Vagina (tissue), 2 donors: ENCODE measurements at regions not wholly inside any gene's neighbourhood (a gene's known extent, or its start where the extent isn't known, plus 50 kb on each side); places are given as distances from the start of the nearest gene placed in this dataset.
A peak's percentile ranks its signal among the peaks of the same experiment; 100 is the strongest.

Source experiments
- DNase-seq, 2 donors: peaks; one replicate each; pipeline ENCODE4 v3.0.0-alpha.2; 2017; ENCODE audit errors: extremely low spot score in 2 of 2
- H3K27ac ChIP-seq: fragments of 200-600 bp; sonication (generic); one replicate; pipeline ENCODE4 v1.5.1; 2019
- H3K27me3 ChIP-seq: fragments of 200-600 bp; sonication (generic); one replicate; pipeline ENCODE4 v1.5.1; 2019
- H3K36me3 ChIP-seq, 2 donors: fragments of 200-600 bp; sonication (generic); one replicate each; pipeline ENCODE4 v1.5.1; 2017 to 2019
- H3K4me1 ChIP-seq: fragments of 200-600 bp; sonication (generic); one replicate; pipeline ENCODE4 v1.5.1; 2019
- H3K4me3 ChIP-seq, 2 donors: fragments of 200-600 bp; sonication (generic); 1 replicate in 1 of 2; 2 replicates in 1 of 2; pipeline ENCODE4 v1.5.1; 2016 to 2019
- H3K9me3 ChIP-seq: fragments of 200-600 bp; sonication (generic); one replicate; pipeline ENCODE4 v1.5.1; 2019
- POLR2A ChIP-seq, 2 donors: fragments of 450-650 bp; IDR thresholded peaks; one replicate each; pipeline ENCODE4 v1.6.1; 2017; ENCODE audit warnings: antibody characterized with exemption in 2 of 2, mild to moderate bottlenecking in 2 of 2, moderate library complexity in 2 of 2
- POLR2AphosphoS5 ChIP-seq, 2 donors: sonication (generic); formaldehyde crosslinking; IDR thresholded peaks; one replicate each; pipeline ENCODE4 v1.9.0; 2017; ENCODE audit warnings: antibody characterized with exemption in 2 of 2, mild to moderate bottlenecking in 2 of 2, low read depth in 1 of 2; ENCODE audit not compliant: insufficient read depth in 1 of 2
- intact Hi-C: fragments of 100-400 bp; cut with DNase I; formaldehyde crosslinking; loops from one replicate; pipeline ENCODE4 v1.15.1; 2023
- TF ChIP-seq, protein P1 (sequence below), 3 experiments: fragments of 450-650 bp in 2 of 3; fragments of 200-600 bp in 1 of 3; sonication (generic) in 1 of 3; IDR thresholded peaks; one replicate each; pipeline ENCODE4 v1.5.1; 2017 to 2019; ENCODE audit warnings: antibody characterized with exemption in 3 of 3, mild to moderate bottlenecking in 2 of 3, moderate library complexity in 2 of 3

DNA sequence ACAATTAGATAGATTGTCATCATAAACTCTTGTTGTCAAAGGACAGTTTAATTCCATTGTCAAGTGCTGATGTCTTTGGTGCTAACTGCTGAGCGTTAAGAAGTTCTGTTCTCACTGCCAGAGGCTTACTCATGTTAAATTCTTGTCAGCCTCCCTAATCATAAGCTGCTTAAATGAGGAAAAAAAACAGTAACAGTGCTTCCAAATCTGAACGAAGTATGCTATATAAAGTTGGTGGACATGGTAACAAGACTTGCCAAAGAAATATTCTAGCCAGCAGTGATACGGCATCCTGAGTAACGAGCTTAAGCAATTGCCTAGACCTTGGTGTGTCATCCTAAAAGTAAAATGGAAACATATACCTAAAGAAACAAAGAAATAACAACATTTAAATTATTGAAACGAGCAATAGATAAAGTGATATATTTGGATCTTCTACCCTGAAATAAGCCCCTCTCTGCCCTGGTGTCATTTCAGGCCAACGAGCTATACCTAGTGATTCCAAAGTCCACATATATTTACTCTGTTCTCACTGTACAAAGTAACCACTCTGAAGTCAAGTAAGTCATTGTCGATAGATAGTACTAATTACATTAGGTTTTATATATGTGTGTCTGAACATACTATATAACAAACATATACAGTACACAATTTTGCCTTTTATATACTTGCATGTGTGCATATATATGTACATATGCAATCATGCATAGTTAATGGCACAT is 339.7 kb upstream of the HS3ST1 start:
- no peak overlapping the region for H3K4me3 ChIP-seq
- H3K9me3 ChIP-seq, result no peaks in the 10 kb centered on the region
- no peak for DNase-seq
- H3K27me3 ChIP-seq, result no peaks in the 10 kb centered on the region
- intact Hi-C loops, result no loop called here
- no peaks in the 10 kb centered on the region for H3K4me1 ChIP-seq
- no peaks in the 10 kb centered on the region for H3K36me3 ChIP-seq
- TF ChIP-seq POLR2AphosphoS5 (IDR thresholded peaks at IDR 0.05; ENCODE audit: insufficient read depth in 1 of 2, low read depth in 1 of 2), result no peak
- no peak for TF ChIP-seq POLR2A (IDR thresholded peaks at IDR 0.05)
- TF ChIP-seq, protein P1, sequence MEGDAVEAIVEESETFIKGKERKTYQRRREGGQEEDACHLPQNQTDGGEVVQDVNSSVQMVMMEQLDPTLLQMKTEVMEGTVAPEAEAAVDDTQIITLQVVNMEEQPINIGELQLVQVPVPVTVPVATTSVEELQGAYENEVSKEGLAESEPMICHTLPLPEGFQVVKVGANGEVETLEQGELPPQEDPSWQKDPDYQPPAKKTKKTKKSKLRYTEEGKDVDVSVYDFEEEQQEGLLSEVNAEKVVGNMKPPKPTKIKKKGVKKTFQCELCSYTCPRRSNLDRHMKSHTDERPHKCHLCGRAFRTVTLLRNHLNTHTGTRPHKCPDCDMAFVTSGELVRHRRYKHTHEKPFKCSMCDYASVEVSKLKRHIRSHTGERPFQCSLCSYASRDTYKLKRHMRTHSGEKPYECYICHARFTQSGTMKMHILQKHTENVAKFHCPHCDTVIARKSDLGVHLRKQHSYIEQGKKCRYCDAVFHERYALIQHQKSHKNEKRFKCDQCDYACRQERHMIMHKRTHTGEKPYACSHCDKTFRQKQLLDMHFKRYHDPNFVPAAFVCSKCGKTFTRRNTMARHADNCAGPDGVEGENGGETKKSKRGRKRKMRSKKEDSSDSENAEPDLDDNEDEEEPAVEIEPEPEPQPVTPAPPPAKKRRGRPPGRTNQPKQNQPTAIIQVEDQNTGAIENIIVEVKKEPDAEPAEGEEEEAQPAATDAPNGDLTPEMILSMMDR (IDR thresholded peaks at IDR 0.05), result no peak
- no peak overlapping the region for H3K27ac ChIP-seq

DNA sequence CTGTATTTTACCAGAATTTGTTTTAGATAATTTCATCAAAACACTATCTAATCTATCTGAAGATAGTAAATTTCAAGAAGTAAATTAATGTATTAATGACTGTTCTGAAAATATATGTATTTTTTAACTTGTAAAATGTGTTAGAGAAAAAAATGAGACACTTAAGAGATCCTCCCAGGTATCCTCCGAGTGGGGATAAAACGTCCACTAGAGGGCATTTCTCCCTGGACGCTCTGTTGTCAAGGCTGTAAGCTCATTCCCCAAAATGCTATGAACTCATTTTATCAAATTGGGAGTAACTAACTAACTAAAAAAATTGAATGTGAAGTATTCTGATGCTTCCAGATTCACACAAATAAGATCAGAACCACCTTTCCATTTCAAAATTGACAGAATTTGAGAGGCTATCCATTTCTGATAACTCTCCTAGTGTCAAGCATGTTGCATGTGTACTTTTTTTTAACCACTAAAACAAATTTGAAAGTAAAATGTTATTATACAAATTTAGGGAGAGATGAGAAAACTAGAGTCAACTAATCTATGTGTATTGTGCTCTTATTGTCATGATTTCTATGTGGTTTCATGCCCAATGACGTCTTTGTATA is 337.3 kb upstream of the HS3ST1 start:
- TF ChIP-seq, protein P1 (IDR thresholded peaks at IDR 0.05), result peak in 2 of 3 experiments; percentile 28 to 44
- no peak for TF ChIP-seq POLR2A (IDR thresholded peaks at IDR 0.05)
- H3K36me3 ChIP-seq, result no peaks in the 10 kb centered on the region
- intact Hi-C loops, result no loop called here
- H3K27ac ChIP-seq, result no peak overlapping the region
- H3K27me3 ChIP-seq, result no peaks in the 10 kb centered on the region
- no peaks in the 10 kb centered on the region for H3K9me3 ChIP-seq
- no peak overlapping the region for H3K4me3 ChIP-seq
- no peaks in the 10 kb centered on the region for H3K4me1 ChIP-seq
- no peak for DNase-seq

DNA sequence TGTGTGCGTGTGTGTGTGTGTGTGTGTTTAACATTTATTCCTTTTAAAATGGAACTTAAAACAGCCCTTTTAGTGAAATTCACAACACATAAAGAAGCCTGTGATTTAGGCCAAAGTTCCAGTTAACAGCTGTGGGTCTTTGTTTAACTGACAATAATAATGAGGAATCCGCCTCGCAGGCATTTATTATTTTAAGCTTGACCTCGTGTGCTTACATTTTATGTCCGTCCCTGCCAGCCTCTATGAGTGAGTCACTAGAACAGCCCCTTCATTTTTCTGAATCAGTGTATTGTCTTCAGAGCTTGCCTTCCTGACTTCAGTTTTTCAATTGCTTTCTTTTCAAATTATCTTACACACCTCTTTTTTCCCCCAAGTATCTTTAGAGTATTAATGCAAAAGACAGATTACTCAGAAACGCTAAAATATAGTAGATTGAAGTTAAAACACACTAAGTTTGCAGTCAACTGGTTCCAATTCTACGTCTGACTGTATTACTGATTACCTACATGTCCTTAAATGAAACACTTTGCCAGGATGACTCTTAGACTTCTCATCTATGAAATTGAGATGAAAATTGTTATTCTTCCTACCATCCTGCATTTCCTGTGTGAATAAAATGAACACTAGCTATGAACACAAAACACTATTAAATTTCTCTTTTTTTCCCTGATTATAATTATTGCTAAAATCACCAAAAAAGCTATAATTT is 319.6 kb upstream of the HS3ST1 start:
- TF ChIP-seq POLR2AphosphoS5 (IDR thresholded peaks at IDR 0.05; ENCODE audit: insufficient read depth in 1 of 2, low read depth in 1 of 2) (no peak), POLR2A (IDR thresholded peaks at IDR 0.05) (no peak)
- TF ChIP-seq, protein P1 (IDR thresholded peaks at IDR 0.05), result no peak
- Histone ChIP-seq H3K27me3 (no peaks in the 10 kb centered on the region), H3K9me3 (no peaks in the 10 kb centered on the region), H3K4me1 (no peaks in the 10 kb centered on the region), H3K4me3 (no peak overlapping the region), H3K36me3 (no peaks in the 10 kb centered on the region), H3K27ac (no peak overlapping the region)
- intact Hi-C loops, result no loop called here
- DNase-seq, result no peak

DNA sequence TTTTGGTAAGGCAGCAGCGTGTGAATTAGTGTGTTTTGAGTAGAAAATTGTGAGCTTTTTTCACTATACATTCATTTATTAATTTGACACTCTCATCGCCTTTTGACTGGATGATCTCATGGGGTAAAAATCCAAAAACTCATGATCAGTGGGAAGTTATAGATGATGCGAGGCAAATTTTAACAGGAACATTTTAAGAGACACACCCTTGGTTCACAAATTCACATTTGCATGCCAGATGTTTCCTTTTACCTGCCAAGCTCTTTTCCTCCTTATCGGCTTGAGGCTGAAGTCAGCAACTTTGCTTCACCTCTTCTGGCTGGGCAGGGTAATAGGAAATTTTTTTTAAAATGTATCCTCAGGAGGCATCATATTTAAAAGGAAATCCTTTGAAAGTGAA is 318.0 kb upstream of the HS3ST1 start:
- Histone ChIP-seq H3K27ac (no peak overlapping the region), H3K4me1 (no peaks in the 10 kb centered on the region), H3K4me3 (no peak overlapping the region), H3K36me3 (no peaks in the 10 kb centered on the region), H3K27me3 (no peaks in the 10 kb centered on the region), H3K9me3 (no peaks in the 10 kb centered on the region)
- TF ChIP-seq, protein P1 (IDR thresholded peaks at IDR 0.05), result no peak
- TF ChIP-seq POLR2AphosphoS5 (IDR thresholded peaks at IDR 0.05; ENCODE audit: insufficient read depth in 1 of 2, low read depth in 1 of 2) (peak in 1 of 2 donors; percentile 14), POLR2A (IDR thresholded peaks at IDR 0.05) (no peak)
- no peak for DNase-seq
- intact Hi-C loops, result no loop called here

DNA sequence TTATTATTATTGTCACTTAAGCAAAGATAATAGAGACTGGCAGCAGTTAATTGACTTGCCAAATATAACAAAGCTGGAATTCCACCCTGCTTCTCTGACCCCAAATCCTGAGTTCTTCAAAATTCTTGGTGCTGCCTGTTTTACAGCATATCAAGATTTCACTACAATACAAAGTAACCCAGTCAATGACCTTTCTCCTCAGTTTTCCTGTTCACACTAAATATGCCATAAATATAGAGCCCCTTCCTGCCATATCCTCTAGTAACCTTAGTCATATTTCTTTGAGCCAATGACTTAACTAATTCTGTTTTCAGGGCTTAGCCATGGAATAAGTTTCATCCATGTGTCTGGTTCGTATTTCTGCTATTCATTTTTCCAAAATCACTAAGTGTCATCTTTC is 315.3 kb upstream of the HS3ST1 start:
- H3K36me3 ChIP-seq, result no peaks in the 10 kb centered on the region
- intact Hi-C loops, result no loop called here
- H3K27ac ChIP-seq, result no peak overlapping the region
- no peaks in the 10 kb centered on the region for H3K4me1 ChIP-seq
- H3K27me3 ChIP-seq, result no peaks in the 10 kb centered on the region
- TF ChIP-seq, protein P1 (IDR thresholded peaks at IDR 0.05), result no peak
- TF ChIP-seq POLR2AphosphoS5 (IDR thresholded peaks at IDR 0.05; ENCODE audit: insufficient read depth in 1 of 2, low read depth in 1 of 2), result no peak
- no peak for TF ChIP-seq POLR2A (IDR thresholded peaks at IDR 0.05)
- H3K4me3 ChIP-seq, result no peak overlapping the region
- no peak for DNase-seq
- no peaks in the 10 kb centered on the region for H3K9me3 ChIP-seq
